H1 (cell line): ENCODE measurements at regions not wholly inside any gene's neighbourhood (a gene's known extent, or its start where the extent isn't known, plus 50 kb on each side); places are given as distances from the start of the nearest gene placed in this dataset.

Experiments used
- CTCF ChIA-PET: fragments of 300-600 bp; sonication (Branson Sonifier 250); formaldehyde crosslinking; loops from one replicate; lab custom pipeline; 2021; ENCODE audit not compliant: partially characterized antibody; lab: Charles Lee
- POLR2A ChIA-PET: fragments of 300-600 bp; sonication (Branson Sonifier 250); formaldehyde crosslinking; loops from one replicate; lab custom pipeline; 2021; ENCODE audit warnings: inconsistent platforms; ENCODE audit not compliant: partially characterized antibody; lab: Charles Lee
- DNase-seq, 2 experiments: peaks; one replicate each; pipeline versions ENCODE4 v3.0.0 to v3.0.0-alpha.2; 2010 to 2022; ENCODE audit warnings: low spot score in 2 of 2, low read depth in 1 of 2, mixed read lengths in 1 of 2
- FAIRE-seq: peaks from 2 replicates; lab custom pipeline; 2011; peaks lifted over from hg19 to GRCh38; lab: Jason Lieb, UNC
- H2AFZ ChIP-seq: 2 replicates; pipeline ENCODE4 v1.8.1; 2012; ENCODE audit warnings: low read length, inconsistent platforms
- H2AK5ac ChIP-seq: 2 replicates; pipeline ENCODE4 v1.6.1; 2013; ENCODE audit warnings: low read depth, low read length
- H2BK120ac ChIP-seq: replicated peaks from 2 replicates; pipeline ENCODE3; 2013; ENCODE audit warnings: low read depth, low read length, inconsistent platforms
- H2BK12ac ChIP-seq: 2 replicates; pipeline ENCODE4 v1.6.1; 2013; ENCODE audit warnings: low read depth, low read length
- H2BK15ac ChIP-seq: 2 replicates; pipeline ENCODE4 v1.6.1; 2013; ENCODE audit warnings: low read length
- H2BK20ac ChIP-seq: 2 replicates; pipeline ENCODE4 v1.6.1; 2013; ENCODE audit warnings: low read length
- H2BK5ac ChIP-seq: 2 replicates; pipeline ENCODE4 v1.6.1; 2013; ENCODE audit warnings: low read depth, low read length
- H3K14ac ChIP-seq: 2 replicates; pipeline ENCODE4 v1.6.1; 2013; ENCODE audit warnings: inconsistent platforms; ENCODE audit not compliant: insufficient read length
- H3K18ac ChIP-seq: 2 replicates; pipeline ENCODE4 v1.6.1; 2013; ENCODE audit warnings: low read length; ENCODE audit errors: extremely low read depth
- H3K23ac ChIP-seq: 2 replicates; pipeline ENCODE4 v1.6.1; 2013; ENCODE audit warnings: inconsistent platforms; ENCODE audit not compliant: insufficient read length
- H3K23me2 ChIP-seq: 2 replicates; pipeline ENCODE4 v1.6.1; 2013; ENCODE audit warnings: low read depth, low read length
- H3K27ac ChIP-seq: 2 replicates; pipeline ENCODE4 v1.6.1; 2011; ENCODE audit warnings: low read depth, low read length, inconsistent platforms
- H3K27me3 ChIP-seq, 4 experiments: replicated peaks in 1 of 4; 1 replicate in 1 of 4; 2 replicates in 3 of 4; pipeline versions ENCODE4 v1.6.1 to v1.8.1; 2011 to 2013; ENCODE audit warnings: low read length in 3 of 4, mild to moderate bottlenecking in 3 of 4, inconsistent platforms in 2 of 4, mixed read lengths in 2 of 4, moderate library complexity in 1 of 4; ENCODE audit not compliant: control insufficient read depth in 3 of 4, insufficient read depth in 3 of 4; ENCODE audit errors: extremely low read depth in 1 of 4
- H3K36me3 ChIP-seq, 4 experiments: 2 replicates each; pipeline versions ENCODE4 v1.6.1 to v1.8.1; 2011 to 2013; ENCODE audit warnings: mild to moderate bottlenecking in 4 of 4, low read length in 3 of 4, moderate library complexity in 2 of 4, control low read depth in 1 of 4, inconsistent platforms in 1 of 4; ENCODE audit not compliant: insufficient read depth in 4 of 4, control insufficient read depth in 2 of 4
- H3K4ac ChIP-seq: replicated peaks from 2 replicates; pipeline ENCODE3; 2013; ENCODE audit warnings: low read length, low read depth, mixed read lengths, inconsistent platforms; ENCODE audit not compliant: insufficient read length
- H3K4me1 ChIP-seq, 4 experiments: replicated peaks in 1 of 4; 1 replicate in 1 of 4; 2 replicates in 3 of 4; pipeline versions ENCODE4 v1.6.1 to v1.8.1; 2011 to 2013; ENCODE audit warnings: low read length in 3 of 4, inconsistent platforms in 2 of 4, mixed read lengths in 1 of 4; ENCODE audit not compliant: insufficient read depth in 4 of 4, control insufficient read depth in 3 of 4
- H3K4me2 ChIP-seq, 2 experiments: 2 replicates each; pipeline versions ENCODE4 v1.6.1 to v1.8.1; 2011 to 2013; ENCODE audit warnings: low read depth in 2 of 2, low read length in 2 of 2, control low read depth in 1 of 2, inconsistent platforms in 1 of 2, mild to moderate bottlenecking in 1 of 2; ENCODE audit not compliant: insufficient read depth in 1 of 2
- H3K4me3 ChIP-seq, 4 experiments: fragments of 200-600, 300-600 bp in 1 of 4; sonication (generic), shearing (Covaris generic), sonication (Bioruptor Twin) in 1 of 4; 2 replicates each; pipeline versions ENCODE4 v1.5.1 to v1.8.1; 2011 to 2016; ENCODE audit warnings: low read length in 4 of 4, low read depth in 3 of 4, control low read depth in 2 of 4, inconsistent platforms in 2 of 4, mild to moderate bottlenecking in 2 of 4, mixed read lengths in 1 of 4, moderate library complexity in 1 of 4; ENCODE audit not compliant: insufficient read depth in 2 of 4; ENCODE audit errors: extremely low read depth in 1 of 4
- H3K56ac ChIP-seq: replicated peaks from 2 replicates; pipeline ENCODE3; 2013; ENCODE audit warnings: low read depth, mild to moderate bottlenecking, mixed read lengths, low read length, inconsistent platforms; ENCODE audit not compliant: insufficient read length
- H3K79me1 ChIP-seq: 2 replicates; pipeline ENCODE4 v1.6.1; 2013; ENCODE audit warnings: low read depth, low read length, control low read depth
- H3K79me2 ChIP-seq, 2 experiments: 2 replicates each; pipeline versions ENCODE4 v1.6.1 to v1.8.1; 2012 to 2013; ENCODE audit warnings: low read length in 2 of 2, mild to moderate bottlenecking in 2 of 2, inconsistent platforms in 1 of 2; ENCODE audit not compliant: insufficient read depth in 2 of 2, control insufficient read depth in 1 of 2
- H3K9ac ChIP-seq, 4 experiments: replicated peaks in 1 of 4; 1 replicate in 1 of 4; 2 replicates in 3 of 4; pipeline versions ENCODE4 v1.6.1 to v1.8.1; 2011 to 2013; ENCODE audit warnings: low read depth in 3 of 4, low read length in 3 of 4, control low read depth in 2 of 4, mild to moderate bottlenecking in 2 of 4, moderate library complexity in 2 of 4, inconsistent platforms in 1 of 4; ENCODE audit errors: extremely low read depth in 1 of 4
- H3K9me3 ChIP-seq, 2 experiments: 2 replicates each; pipeline versions ENCODE4 v1.6.1 to v1.8.1; 2012 to 2013; ENCODE audit warnings: mild to moderate bottlenecking in 2 of 2, moderate library complexity in 2 of 2, control low read depth in 1 of 2, inconsistent platforms in 1 of 2, low read depth in 1 of 2, low read length in 1 of 2, mixed read lengths in 1 of 2; ENCODE audit not compliant: insufficient read depth in 2 of 2
- H4K20me1 ChIP-seq, 2 experiments: replicated peaks in 1 of 2; 2 replicates each; pipeline versions ENCODE3 to v1.8.1; 2011 to 2013; ENCODE audit warnings: inconsistent platforms in 2 of 2, low read length in 2 of 2, mild to moderate bottlenecking in 1 of 2; ENCODE audit not compliant: insufficient read depth in 2 of 2, control insufficient read depth in 1 of 2
- H4K5ac ChIP-seq: 2 replicates; pipeline ENCODE4 v1.6.1; 2013; ENCODE audit warnings: low read length, low read depth, mixed read lengths, inconsistent platforms; ENCODE audit not compliant: insufficient read length
- H4K8ac ChIP-seq: 2 replicates; pipeline ENCODE4 v1.8.0; 2013; ENCODE audit warnings: mild to moderate bottlenecking, moderate library complexity, low read length, inconsistent platforms; ENCODE audit not compliant: insufficient read depth; ENCODE audit errors: extremely low read depth
- H4K91ac ChIP-seq: replicated peaks from 2 replicates; pipeline ENCODE3; 2013; ENCODE audit warnings: low read length, mixed read lengths, inconsistent platforms; ENCODE audit not compliant: insufficient read length
- EGR1 ChIP-seq: IDR thresholded peaks from 2 replicates; pipeline ENCODE4 v1.6.1; 2011; ENCODE audit warnings: low read depth, low read length, borderline replicate concordance
- GTF2F1 ChIP-seq: IDR thresholded peaks from 2 replicates; pipeline ENCODE4 v1.6.1; 2012; ENCODE audit warnings: low read depth, low read length, improper control_type of control experiment, borderline replicate concordance
- KDM1A ChIP-seq: fragments of 200-600, 300-600 bp; sonication (generic); IDR thresholded peaks from 2 replicates; pipeline ENCODE4 v1.7.1; 2016; ENCODE audit warnings: mild to moderate bottlenecking, low read length, borderline replicate concordance
- POU5F1 ChIP-seq: IDR thresholded peaks from 2 replicates; pipeline ENCODE4 v1.6.1; 2011; ENCODE audit warnings: low read depth, mild to moderate bottlenecking, low read length, moderate library complexity
- WGBS, 2 experiments: shearing (Covaris generic) in 1 of 2; methylation state at CpG; one replicate each; pipeline versions ENCODE4 v1.1.6 to v1.1.7; 2013 to 2015; ENCODE audit warnings: low lambda C conversion rate in 2 of 2, mixed read lengths in 2 of 2, inconsistent platforms in 1 of 2, low coverage in 1 of 2, missing lambda C conversion rate in 1 of 2; ENCODE audit not compliant: insufficient replicate concordance in 2 of 2, insufficient coverage in 1 of 2, insufficient read length in 1 of 2; ENCODE audit errors: extremely low coverage in 1 of 2, missing lambda C conversion rate in 1 of 2; 5-methylcytosine and 5-hydroxymethylcytosine counted together

GRCh38 chr13:40452038-40452666 lies 214.3 kb downstream of the FOXO1 start:
- POLR2A ChIA-PET = no interaction called here
- Histone ChIP-seq H3K79me1 (no peaks in the 10 kb centered on the region; the same call in 1 of the 2 replicates), H3K56ac (no peak overlapping the region), H3K23me2 (no peaks in the 10 kb centered on the region), H3K9me3 (peaks cover 6 to 9% of the 10 kb centered on the region in 2 experiments; a peak in 3 of 4 replicates), H3K4me2 (no peak overlapping the region), H3K27me3 (no peaks in the 10 kb centered on the region; a peak in 1 of 7 replicates), H2BK20ac (no peak overlapping the region), H3K4me3 (no peak overlapping the region), H3K14ac (no peak overlapping the region), H3K79me2 (no peaks in the 10 kb centered on the region), H3K27ac (no peak overlapping the region), H2AFZ (no peak overlapping the region), H4K91ac (no peak overlapping the region), H3K36me3 (no peaks in the 10 kb centered on the region; a peak in 1 of 8 replicates), H2BK5ac (no peak overlapping the region), H3K4ac (no peak overlapping the region), H3K4me1 (peaks cover 0 to 4% (median 1%) of the 10 kb centered on the region in 4 experiments; a peak in 1 of 7 replicates), H2BK12ac (no peak overlapping the region), H3K9ac (no peak overlapping the region), H2BK120ac (no peak overlapping the region), H4K20me1 (no peaks in the 10 kb centered on the region), H4K5ac (no peak overlapping the region), H2BK15ac (no peak overlapping the region), H3K18ac (no peak overlapping the region), H3K23ac (no peak overlapping the region), H4K8ac (no peak overlapping the region), H2AK5ac (no peak overlapping the region)
- WGBS, 2 experiments = 98% methylated on average over 5 of the region's 5 CpGs; no CpG with 5 or more reads in 1 of the 2 experiments
- TF ChIP-seq EGR1 (no peak), POU5F1 (no peak), GTF2F1 (no peak), KDM1A (no peak)
- no peak for DNase-seq
- no peak for FAIRE-seq
- CTCF ChIA-PET = interaction anchor here (1.1 kb wide), 1 partner anchor 9 kb away, joined by 3 read pairs; no protein-coding TSS in a partner anchor
